HL-60 (cell line): ENCODE measurements at regions not wholly inside any gene's neighbourhood (a gene's known extent, or its start where the extent isn't known, plus 50 kb on each side); places are given as distances from the start of the nearest gene placed in this dataset.

Source experiments
- DNase-seq, 2 experiments: peaks; one replicate each; pipeline ENCODE4 v3.0.0-alpha.2; 2010 to 2020; ENCODE audit warnings: low read depth in 1 of 2, low spot score in 1 of 2
- H3K27ac ChIP-seq: fragments of 250-450 bp; sonication (Bioruptor Pico); replicated peaks from 2 replicates; pipeline ENCODE4 v1.5.1; 2020; ENCODE audit warnings: mild to moderate bottlenecking, moderate library complexity
- H3K27me3 ChIP-seq: fragments of 250-450 bp; sonication (Bioruptor Pico); 2 replicates; pipeline ENCODE4 v1.5.1; 2021; ENCODE audit warnings: mild to moderate bottlenecking, moderate library complexity; ENCODE audit not compliant: insufficient read depth, poor library complexity, severe bottlenecking
- H3K4me3 ChIP-seq: replicated peaks from 2 replicates; pipeline ENCODE4 v1.5.1; 2011; ENCODE audit warnings: mild to moderate bottlenecking, control low read depth, low read length; ENCODE audit not compliant: insufficient read depth
- GABPA ChIP-seq: IDR thresholded peaks from 2 replicates; pipeline ENCODE4 v1.6.1; 2012; ENCODE audit warnings: low read depth
- POLR2AphosphoS5 ChIP-seq: IDR thresholded peaks from 2 replicates; pipeline ENCODE4 v1.6.1; 2012; ENCODE audit warnings: low read depth
- SPI1 ChIP-seq: IDR thresholded peaks from 2 replicates; pipeline ENCODE4 v1.6.1; 2012; ENCODE audit warnings: low read depth, mild to moderate bottlenecking, borderline replicate concordance
- TF ChIP-seq, protein P1 (sequence below): IDR thresholded peaks from 2 replicates; pipeline ENCODE4 v1.6.1; 2012; ENCODE audit warnings: low read depth; ENCODE audit not compliant: insufficient replicate concordance
- TF ChIP-seq, protein P2 (sequence below): IDR thresholded peaks from one replicate; pipeline ENCODE4 v1.5.1; 2011; ENCODE audit warnings: low read length, control low read depth, inconsistent platforms; ENCODE audit not compliant: insufficient read depth

DNA sequence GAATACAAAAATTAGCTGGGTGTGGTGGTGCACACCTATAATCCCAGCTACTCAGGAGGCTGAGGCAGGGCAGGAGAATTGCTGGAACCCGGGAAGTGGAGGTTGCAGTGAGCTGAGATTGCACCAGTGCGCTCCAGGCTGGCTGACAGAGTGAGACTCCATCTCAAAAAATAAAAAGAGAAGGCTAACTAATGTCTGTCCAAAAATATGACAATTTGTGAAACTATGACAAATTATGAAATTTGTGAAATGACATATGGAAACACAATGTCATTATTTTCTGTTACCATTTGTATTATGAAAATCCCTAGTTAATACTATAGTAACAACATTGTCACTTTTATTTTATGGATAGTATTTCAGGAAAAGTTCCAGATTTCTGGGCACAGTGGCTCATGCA is 1306.3 kb upstream of the EPHA6 start:
- Histone ChIP-seq H3K4me3 (no peak overlapping the region), H3K27ac (no peak overlapping the region), H3K27me3 (no peaks in the 10 kb centered on the region)
- TF ChIP-seq SPI1 (no peak), POLR2AphosphoS5 (no peak), GABPA (no peak)
- TF ChIP-seq, protein P1, sequence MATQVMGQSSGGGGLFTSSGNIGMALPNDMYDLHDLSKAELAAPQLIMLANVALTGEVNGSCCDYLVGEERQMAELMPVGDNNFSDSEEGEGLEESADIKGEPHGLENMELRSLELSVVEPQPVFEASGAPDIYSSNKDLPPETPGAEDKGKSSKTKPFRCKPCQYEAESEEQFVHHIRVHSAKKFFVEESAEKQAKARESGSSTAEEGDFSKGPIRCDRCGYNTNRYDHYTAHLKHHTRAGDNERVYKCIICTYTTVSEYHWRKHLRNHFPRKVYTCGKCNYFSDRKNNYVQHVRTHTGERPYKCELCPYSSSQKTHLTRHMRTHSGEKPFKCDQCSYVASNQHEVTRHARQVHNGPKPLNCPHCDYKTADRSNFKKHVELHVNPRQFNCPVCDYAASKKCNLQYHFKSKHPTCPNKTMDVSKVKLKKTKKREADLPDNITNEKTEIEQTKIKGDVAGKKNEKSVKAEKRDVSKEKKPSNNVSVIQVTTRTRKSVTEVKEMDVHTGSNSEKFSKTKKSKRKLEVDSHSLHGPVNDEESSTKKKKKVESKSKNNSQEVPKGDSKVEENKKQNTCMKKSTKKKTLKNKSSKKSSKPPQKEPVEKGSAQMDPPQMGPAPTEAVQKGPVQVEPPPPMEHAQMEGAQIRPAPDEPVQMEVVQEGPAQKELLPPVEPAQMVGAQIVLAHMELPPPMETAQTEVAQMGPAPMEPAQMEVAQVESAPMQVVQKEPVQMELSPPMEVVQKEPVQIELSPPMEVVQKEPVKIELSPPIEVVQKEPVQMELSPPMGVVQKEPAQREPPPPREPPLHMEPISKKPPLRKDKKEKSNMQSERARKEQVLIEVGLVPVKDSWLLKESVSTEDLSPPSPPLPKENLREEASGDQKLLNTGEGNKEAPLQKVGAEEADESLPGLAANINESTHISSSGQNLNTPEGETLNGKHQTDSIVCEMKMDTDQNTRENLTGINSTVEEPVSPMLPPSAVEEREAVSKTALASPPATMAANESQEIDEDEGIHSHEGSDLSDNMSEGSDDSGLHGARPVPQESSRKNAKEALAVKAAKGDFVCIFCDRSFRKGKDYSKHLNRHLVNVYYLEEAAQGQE, result no peak
- TF ChIP-seq, protein P2, sequence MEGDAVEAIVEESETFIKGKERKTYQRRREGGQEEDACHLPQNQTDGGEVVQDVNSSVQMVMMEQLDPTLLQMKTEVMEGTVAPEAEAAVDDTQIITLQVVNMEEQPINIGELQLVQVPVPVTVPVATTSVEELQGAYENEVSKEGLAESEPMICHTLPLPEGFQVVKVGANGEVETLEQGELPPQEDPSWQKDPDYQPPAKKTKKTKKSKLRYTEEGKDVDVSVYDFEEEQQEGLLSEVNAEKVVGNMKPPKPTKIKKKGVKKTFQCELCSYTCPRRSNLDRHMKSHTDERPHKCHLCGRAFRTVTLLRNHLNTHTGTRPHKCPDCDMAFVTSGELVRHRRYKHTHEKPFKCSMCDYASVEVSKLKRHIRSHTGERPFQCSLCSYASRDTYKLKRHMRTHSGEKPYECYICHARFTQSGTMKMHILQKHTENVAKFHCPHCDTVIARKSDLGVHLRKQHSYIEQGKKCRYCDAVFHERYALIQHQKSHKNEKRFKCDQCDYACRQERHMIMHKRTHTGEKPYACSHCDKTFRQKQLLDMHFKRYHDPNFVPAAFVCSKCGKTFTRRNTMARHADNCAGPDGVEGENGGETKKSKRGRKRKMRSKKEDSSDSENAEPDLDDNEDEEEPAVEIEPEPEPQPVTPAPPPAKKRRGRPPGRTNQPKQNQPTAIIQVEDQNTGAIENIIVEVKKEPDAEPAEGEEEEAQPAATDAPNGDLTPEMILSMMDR, result no peak
- DNase-seq, result no peak

DNA sequence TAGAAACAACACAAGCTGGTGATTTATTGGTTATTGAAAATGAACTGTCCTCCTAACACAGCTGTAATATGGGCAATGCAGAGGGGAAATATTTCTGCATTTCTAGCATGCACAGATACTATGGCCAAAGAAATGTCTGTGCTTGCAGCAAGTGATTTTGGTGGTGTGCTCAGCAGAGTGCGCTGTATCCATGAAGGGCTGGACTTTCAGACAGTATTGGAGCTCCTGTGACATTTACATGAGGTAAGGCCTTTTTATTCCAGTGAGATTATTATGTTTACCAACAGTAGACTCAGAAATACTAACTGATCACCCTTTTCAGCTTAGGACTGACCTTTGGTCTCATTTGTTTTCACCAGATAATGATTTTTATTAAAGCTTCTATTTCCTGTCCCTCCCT is 1302.6 kb upstream of the EPHA6 start:
- TF ChIP-seq GABPA, result no peak
- TF ChIP-seq, protein P2, result no peak
- TF ChIP-seq POLR2AphosphoS5, result no peak
- TF ChIP-seq, protein P1, result no peak
- TF ChIP-seq SPI1, result no peak
- H3K27ac ChIP-seq, result no peak overlapping the region
- no peaks in the 10 kb centered on the region for H3K27me3 ChIP-seq
- no peak overlapping the region for H3K4me3 ChIP-seq
- no peak for DNase-seq

DNA sequence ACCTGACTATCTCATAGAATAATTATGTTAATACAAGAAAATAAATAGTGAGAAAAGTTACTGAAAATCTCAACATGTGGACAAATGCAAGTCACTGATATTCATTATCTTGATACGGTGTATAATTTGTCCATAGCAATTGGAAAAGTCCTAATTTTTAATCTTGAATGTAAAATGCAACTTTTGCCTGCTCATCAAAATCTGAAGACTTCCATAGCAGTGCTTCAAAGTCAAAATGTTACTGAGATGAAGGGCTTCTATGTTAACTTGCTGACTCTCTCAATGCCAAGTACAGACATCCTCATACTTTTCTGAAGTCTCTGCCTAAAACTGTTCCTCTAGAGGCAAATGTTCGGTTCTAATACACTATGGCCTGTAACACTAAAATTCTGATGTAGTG is 1300.1 kb upstream of the EPHA6 start:
- Histone ChIP-seq H3K27me3 (no peaks in the 10 kb centered on the region), H3K27ac (no peak overlapping the region), H3K4me3 (no peak overlapping the region)
- TF ChIP-seq POLR2AphosphoS5 (no peak), GABPA (no peak), SPI1 (no peak)
- DNase-seq, result no peak

DNA sequence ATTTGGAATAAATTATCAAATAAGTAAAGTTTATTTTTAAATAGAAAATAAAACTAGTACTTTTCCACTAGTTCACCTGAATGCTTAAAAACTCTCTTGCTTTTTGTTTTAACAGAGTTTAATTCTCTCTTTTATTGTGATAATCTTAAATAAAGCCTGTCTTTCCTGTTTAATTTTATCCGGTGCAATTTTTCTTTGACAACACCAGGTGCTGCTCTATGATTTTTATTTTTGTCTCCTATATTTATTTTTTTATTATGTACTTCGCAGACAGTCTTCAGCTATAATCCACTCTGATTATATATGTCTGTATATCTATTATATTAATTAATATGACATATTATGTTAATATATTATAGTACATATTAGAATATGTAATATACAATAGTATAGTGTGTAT is 1293.0 kb upstream of the EPHA6 start:
- no peak overlapping the region for H3K4me3 ChIP-seq
- no peak overlapping the region for H3K27ac ChIP-seq
- H3K27me3 ChIP-seq, result no peaks in the 10 kb centered on the region
- TF ChIP-seq, protein P1, result no peak
- TF ChIP-seq POLR2AphosphoS5, result no peak
- TF ChIP-seq GABPA, result no peak
- TF ChIP-seq, protein P2, result no peak
- no peak for TF ChIP-seq SPI1
- no peak for DNase-seq
